HCT116 (cell line): ENCODE measurements at regions not wholly inside any gene's neighbourhood (a gene's known extent, or its start where the extent isn't known, plus 50 kb on each side); places are given as distances from the start of the nearest gene placed in this dataset.

ENCODE experiments used
- ATAC-seq: fragments of 200-7000 bp; cut with Tn5 transposase; 2 replicates; pipeline ENCODE4 v1.9.1; 2020; ENCODE audit warnings: mild to moderate bottlenecking, moderate library complexity
- BruUV-seq: library from RNA; stranded (reverse); fragments of 400-500 nt; replicated peaks from 2 replicates; lab custom pipeline; 2021; lab: Mats Ljungman, UMichigan
- CTCF ChIA-PET: fragments of 300-600 bp; sonication (Branson Sonifier 250); formaldehyde crosslinking; loops from one replicate; lab custom pipeline; 2021; ENCODE audit warnings: antibody characterized with exemption; lab: Charles Lee
- POLR2A ChIA-PET: fragments of 300-600, 350-600 bp; sonication (Branson Sonifier 250); formaldehyde crosslinking; loops from one replicate; lab custom pipeline; 2021; ENCODE audit warnings: antibody characterized with exemption; lab: Charles Lee
- RAD21 ChIA-PET, 2 experiments: fragments of 300-600 bp; sonication (Branson Sonifier 250); formaldehyde crosslinking; loops; one replicate each; lab custom pipeline; 2023; ENCODE audit warnings: low total read pairs in 2 of 2; ENCODE audit not compliant: uncharacterized antibody in 2 of 2, unreplicated experiment in 2 of 2, low non-redundant PET in 1 of 2; lab: Charles Lee
- DNase-seq: peaks from one replicate; pipeline ENCODE4 v3.0.0-alpha.2; 2010; ENCODE audit warnings: low read depth, low spot score
- H2AFZ ChIP-seq: fragments of 200-600 bp; shearing (Covaris generic), sonication (generic); 2 replicates; pipeline ENCODE4 v1.6.1; 2017; ENCODE audit warnings: low read depth, mixed run types, mixed read lengths, antibody characterized with exemption, low read length; ENCODE audit not compliant: poor library complexity, severe bottlenecking
- H3K27ac ChIP-seq: 2 replicates; pipeline ENCODE4 v1.5.1; 2012; ENCODE audit warnings: low read depth, low read length
- H3K27me3 ChIP-seq: fragments of 200-600 bp; sonication (generic); 2 replicates; pipeline ENCODE4 v1.6.1; 2016; ENCODE audit warnings: mixed run types, low read length, mixed read lengths; ENCODE audit not compliant: insufficient read depth
- H3K36me3 ChIP-seq, 2 experiments: fragments of 200-500 bp in 1 of 2; fragments of 200-600 bp in 1 of 2; sonication (Bioruptor generic) in 1 of 2; sonication (generic) in 1 of 2; 2 replicates each; pipeline versions ENCODE4 v1.5.1 to v1.6.1; 2014 to 2016; ENCODE audit warnings: low read length in 2 of 2, inconsistent platforms in 1 of 2, mixed read lengths in 1 of 2, mixed run types in 1 of 2; ENCODE audit not compliant: insufficient read depth in 2 of 2, control insufficient read depth in 1 of 2
- H3K4me1 ChIP-seq, 2 experiments: fragments of 200-600 bp in 1 of 2; sonication (generic) in 1 of 2; 2 replicates each; pipeline versions ENCODE4 v1.5.1 to v1.6.1; 2012 to 2017; ENCODE audit warnings: low read length in 2 of 2, inconsistent platforms in 1 of 2, mild to moderate bottlenecking in 1 of 2, mixed read lengths in 1 of 2, mixed run types in 1 of 2, moderate library complexity in 1 of 2; ENCODE audit not compliant: insufficient read depth in 2 of 2, control insufficient read depth in 1 of 2
- H3K4me2 ChIP-seq: fragments of 200-600 bp; sonication (generic); 2 replicates; pipeline ENCODE4 v1.6.1; 2017; ENCODE audit warnings: mixed run types, low read length, mixed read lengths
- H3K4me3 ChIP-seq, 2 experiments: fragments of 200-600 bp in 1 of 2; sonication (generic) in 1 of 2; replicated peaks in 1 of 2; 2 replicates each; pipeline ENCODE4 v1.5.1; 2011 to 2016; ENCODE audit warnings: low read length in 2 of 2, control low read depth in 1 of 2, low read depth in 1 of 2, mild to moderate bottlenecking in 1 of 2, mixed read lengths in 1 of 2, mixed run types in 1 of 2
- H3K79me2 ChIP-seq: fragments of 200-600 bp; sonication (generic); 2 replicates; pipeline ENCODE4 v1.6.1; 2017; ENCODE audit warnings: mild to moderate bottlenecking, mixed run types, low read length, moderate library complexity, mixed read lengths; ENCODE audit not compliant: insufficient read depth
- H3K9ac ChIP-seq: fragments of 200-600 bp; sonication (generic); 2 replicates; pipeline ENCODE4 v1.6.1; 2016; ENCODE audit warnings: low read length, mixed read lengths
- H3K9me2 ChIP-seq: fragments of 200-600 bp; sonication (generic), shearing (Covaris generic); 2 replicates; pipeline ENCODE4 v1.6.1; 2017; ENCODE audit warnings: mixed run types, mild to moderate bottlenecking, moderate library complexity; ENCODE audit not compliant: insufficient read depth
- H3K9me3 ChIP-seq, 2 experiments: fragments of 200-500 bp in 1 of 2; fragments of 200-600 bp in 1 of 2; sonication (Bioruptor generic) in 1 of 2; sonication (generic) in 1 of 2; 2 replicates each; pipeline ENCODE4 v1.6.1; 2014 to 2017; ENCODE audit warnings: low read length in 2 of 2, mixed read lengths in 2 of 2, inconsistent platforms in 1 of 2, low read depth in 1 of 2, mild to moderate bottlenecking in 1 of 2, mixed run types in 1 of 2, moderate library complexity in 1 of 2; ENCODE audit not compliant: control insufficient read depth in 1 of 2, insufficient read depth in 1 of 2
- H4K20me1 ChIP-seq: fragments of 200-600 bp; sonication (generic), shearing (Covaris generic); 2 replicates; pipeline ENCODE4 v1.6.1; 2017; ENCODE audit warnings: mixed run types, mild to moderate bottlenecking, moderate library complexity; ENCODE audit not compliant: insufficient read depth
- ATF3 ChIP-seq: IDR thresholded peaks from 2 replicates; pipeline ENCODE4 v1.6.1; 2012
- CBX3 ChIP-seq: IDR thresholded peaks from 2 replicates; pipeline ENCODE4 v1.6.1; 2012; ENCODE audit warnings: low read depth
- CEBPB ChIP-seq: IDR thresholded peaks from 2 replicates; pipeline ENCODE4 v1.6.1; 2012; ENCODE audit warnings: low read depth
- CTCF ChIP-seq, 3 experiments: fragments of 200-600 bp in 1 of 3; sonication (generic) in 1 of 3; IDR thresholded peaks in 2 of 3; conservative IDR thresholded peaks in 1 of 3; 2 replicates each; pipeline ENCODE4 v1.5.1; 2012 to 2017; ENCODE audit warnings: low read depth in 2 of 3, low read length in 2 of 3, antibody characterized with exemption in 1 of 3, borderline replicate concordance in 1 of 3, control low read depth in 1 of 3, mild to moderate bottlenecking in 1 of 3, mixed read lengths in 1 of 3, mixed run types in 1 of 3, moderate library complexity in 1 of 3; ENCODE audit not compliant: insufficient read depth in 1 of 3
- ELF1 ChIP-seq: IDR thresholded peaks from 2 replicates; pipeline ENCODE4 v1.6.1; 2012; ENCODE audit warnings: low read depth, borderline replicate concordance
- EZH2phosphoT487 ChIP-seq: fragments of 200-600 bp; IDR thresholded peaks from 2 replicates; pipeline ENCODE4 v1.6.1; 2018; ENCODE audit warnings: antibody characterized with exemption, borderline replicate concordance
- MAX ChIP-seq: IDR thresholded peaks from 2 replicates; pipeline ENCODE4 v1.6.1; 2012
- POLR2AphosphoS5 ChIP-seq: IDR thresholded peaks from 2 replicates; pipeline ENCODE4 v1.6.1; 2011; ENCODE audit warnings: mild to moderate bottlenecking, low read depth, low read length, moderate library complexity
- RAD21 ChIP-seq: IDR thresholded peaks from 2 replicates; pipeline ENCODE4 v1.6.1; 2012; ENCODE audit warnings: low read depth, mild to moderate bottlenecking
- REST ChIP-seq: IDR thresholded peaks from 2 replicates; pipeline ENCODE4 v1.6.1; 2012; ENCODE audit warnings: low read depth
- TCF7L2 ChIP-seq: IDR thresholded peaks from 2 replicates; pipeline ENCODE4 v1.7.0; 2011; ENCODE audit warnings: borderline replicate concordance, inconsistent platforms; ENCODE audit not compliant: insufficient read depth, insufficient read length; ENCODE audit errors: extremely low read depth
- YY1 ChIP-seq: IDR thresholded peaks from 2 replicates; pipeline ENCODE4 v1.6.1; 2011; ENCODE audit warnings: low read length, low read depth, moderate library complexity, mild to moderate bottlenecking; ENCODE audit not compliant: insufficient replicate concordance; ENCODE audit errors: extremely low read depth
- ZBTB33 ChIP-seq: IDR thresholded peaks from 2 replicates; pipeline ENCODE4 v1.6.1; 2011; ENCODE audit warnings: mild to moderate bottlenecking, low read length, moderate library complexity; ENCODE audit not compliant: insufficient replicate concordance; ENCODE audit errors: extremely low read depth
- intact Hi-C: fragments of 100-400 bp; cut with micrococcal nuclease; formaldehyde crosslinking; loops from 2 replicates; pipeline ENCODE4 v1.10.0; 2022

- H3K9me2 ChIP-seq: no peaks in the 10 kb centered on the region
- no peak overlapping the region for H3K4me3 ChIP-seq
- BruUV-seq: no TSS peak
- ChIA-PET POLR2A (no interaction called here), RAD21 (no interaction called here), CTCF (no interaction called here)
- no peak overlapping the region for H3K27ac ChIP-seq
- no peak for ATAC-seq
- H3K79me2 ChIP-seq: no peaks in the 10 kb centered on the region
- no peak for DNase-seq
- H3K9ac ChIP-seq: no peak overlapping the region
- no peak overlapping the region for H2AFZ ChIP-seq
- H3K4me2 ChIP-seq: no peak overlapping the region
- no peak for TF ChIP-seq ATF3
- no peak for TF ChIP-seq ELF1
- no peak for TF ChIP-seq REST
- no peak for TF ChIP-seq CTCF (IDR thresholded peaks at IDR 0.05 in 2 of 3, conservative IDR thresholded peaks at IDR 0.05 in 1 of 3; ENCODE audit: borderline replicate concordance in 1 of 3, insufficient read depth in 1 of 3, low read depth in 2 of 3, low read length in 2 of 3)
- no peak for TF ChIP-seq CBX3
- TF ChIP-seq ZBTB33: no peak
- no peak for TF ChIP-seq TCF7L2
- no peak for TF ChIP-seq EZH2phosphoT487
- TF ChIP-seq YY1: no peak
- no peak for TF ChIP-seq MAX
- no peak for TF ChIP-seq POLR2AphosphoS5
- TF ChIP-seq RAD21: no peak
- TF ChIP-seq CEBPB: no peak
- no peaks in the 10 kb centered on the region for H3K27me3 ChIP-seq
- intact Hi-C loops: no loop called here
- no peaks in the 10 kb centered on the region for H4K20me1 ChIP-seq
- H3K36me3 ChIP-seq: no peaks in the 10 kb centered on the region
- no peaks in the 10 kb centered on the region for H3K4me1 ChIP-seq
- H3K9me3 ChIP-seq: no peaks in the 10 kb centered on the region
These were observed 1061.8 kb upstream of the GRIA3 start for GRCh38 chrX:122122274-122122673.
